ENCODE measurements at regions not wholly inside any gene's neighbourhood (a gene's known extent, or its start where the extent isn't known, plus 50 kb on each side); places are given as distances from the start of the nearest gene placed in this dataset.
"Not testable (repeated sequence)": the region's sequence is repeated elsewhere in the genome, so short reads cannot be mapped to it uniquely, and the experiment has no call there.

DNA sequence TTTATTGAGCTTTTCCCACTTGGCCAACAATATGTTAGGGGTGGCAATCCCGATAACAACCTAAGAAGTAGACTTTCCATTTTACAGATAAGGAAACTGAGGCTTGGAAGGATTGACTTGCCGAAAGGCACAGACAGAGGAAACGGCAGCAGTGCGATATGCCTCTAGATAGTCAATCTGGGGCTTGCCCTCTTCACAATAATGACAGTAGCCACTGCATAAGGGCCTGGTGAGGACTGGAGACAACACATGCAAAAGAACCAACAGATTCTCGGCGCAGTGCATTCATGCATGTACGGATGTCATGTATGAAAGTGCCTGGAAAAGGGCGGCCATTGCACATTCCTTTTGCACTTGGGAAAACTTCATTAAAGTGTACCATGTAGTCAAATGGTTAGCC, 811.2 kb downstream of the RNF144A start:
- DNase-seq: no peak

DNA sequence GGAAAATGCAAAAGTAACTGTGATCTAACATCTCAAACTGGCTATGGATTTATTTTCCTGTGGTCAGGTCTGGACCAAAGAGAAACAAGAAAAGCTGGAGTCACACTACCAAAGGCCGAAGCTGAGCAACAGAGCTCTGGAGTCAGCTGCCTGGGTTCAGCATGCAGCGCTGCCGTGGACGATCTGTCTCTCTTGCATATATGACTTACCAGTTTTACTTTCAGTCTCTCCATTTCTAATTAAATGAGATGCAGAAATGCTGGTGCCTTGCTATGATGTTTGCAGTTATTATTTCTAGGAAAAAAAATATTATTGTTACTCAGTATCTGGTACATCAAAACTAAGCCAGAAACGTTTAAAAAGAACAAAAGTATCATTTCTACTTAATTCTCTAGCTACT, 813.2 kb downstream of the RNF144A start:
- no peak for DNase-seq

DNA sequence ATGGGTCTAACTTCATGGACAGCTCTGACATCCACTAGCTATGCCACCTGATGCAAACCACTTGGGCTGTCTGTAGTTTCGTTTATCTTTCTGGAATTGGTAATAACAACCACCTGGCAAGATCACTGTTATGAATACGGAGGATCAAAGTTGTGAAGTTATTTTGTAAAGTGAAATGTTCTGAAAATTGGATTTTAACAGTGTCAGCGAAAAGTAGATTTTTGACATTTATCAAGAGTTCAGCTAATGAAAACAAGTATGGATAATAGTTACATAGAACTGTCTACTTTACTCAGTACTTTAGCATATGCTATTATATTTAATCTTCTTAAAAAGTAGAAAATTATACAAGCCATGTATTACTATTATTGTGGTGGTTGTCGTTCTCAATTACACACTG, 813.8 kb downstream of the RNF144A start:
- no peak for DNase-seq

DNA sequence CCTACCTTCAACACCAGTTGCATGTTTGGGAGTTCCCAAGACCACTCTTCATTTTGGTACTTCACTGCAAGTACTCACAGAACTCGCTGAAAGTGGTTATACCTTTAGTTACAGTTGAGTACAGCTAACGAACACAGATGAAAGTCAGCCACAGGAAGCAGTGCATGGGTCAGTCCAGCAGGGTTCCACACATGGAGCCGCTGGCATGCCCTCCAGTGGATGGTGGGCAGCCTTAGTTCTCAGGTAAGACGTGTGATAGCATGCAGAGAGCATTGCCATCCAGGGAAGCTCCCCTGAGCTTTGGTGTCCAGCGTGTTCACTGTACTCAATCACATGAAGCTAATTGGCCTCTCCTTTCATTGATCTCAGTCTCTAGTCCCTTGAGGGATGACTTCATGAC, 815.3 kb downstream of the RNF144A start:
- no peak for DNase-seq

DNA sequence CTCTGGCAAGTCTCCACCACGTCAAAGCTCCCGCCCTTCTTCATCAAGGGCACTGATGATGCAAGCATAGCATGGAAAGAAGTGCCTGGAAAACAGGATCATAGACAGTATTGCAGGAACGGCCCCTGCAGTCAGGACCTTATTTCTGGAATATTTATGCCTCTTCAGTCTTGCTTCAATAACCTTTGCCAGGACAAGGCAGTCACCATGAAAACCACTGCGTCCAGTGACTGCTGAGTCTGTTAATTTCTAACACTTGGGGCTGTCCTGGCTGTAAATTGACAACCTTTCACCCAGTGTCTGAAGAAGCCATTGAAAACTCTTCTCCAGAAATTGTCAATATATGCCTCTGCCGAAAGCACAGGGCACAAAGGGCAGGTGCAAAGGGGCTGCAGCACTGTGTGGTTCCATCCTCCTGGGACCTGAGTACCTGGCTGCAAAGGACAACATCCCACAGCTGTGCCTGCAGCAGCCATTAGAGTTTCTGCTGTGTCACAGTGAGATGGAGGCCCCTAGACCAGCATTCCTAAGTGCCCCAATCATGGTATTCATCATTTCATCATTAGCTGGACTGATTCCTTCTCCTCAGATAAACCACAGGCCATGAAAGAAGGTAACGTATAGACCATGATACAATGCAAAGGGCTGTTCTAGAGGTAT, 819.6 kb downstream of the RNF144A start:
- DNase-seq: no peak

DNA sequence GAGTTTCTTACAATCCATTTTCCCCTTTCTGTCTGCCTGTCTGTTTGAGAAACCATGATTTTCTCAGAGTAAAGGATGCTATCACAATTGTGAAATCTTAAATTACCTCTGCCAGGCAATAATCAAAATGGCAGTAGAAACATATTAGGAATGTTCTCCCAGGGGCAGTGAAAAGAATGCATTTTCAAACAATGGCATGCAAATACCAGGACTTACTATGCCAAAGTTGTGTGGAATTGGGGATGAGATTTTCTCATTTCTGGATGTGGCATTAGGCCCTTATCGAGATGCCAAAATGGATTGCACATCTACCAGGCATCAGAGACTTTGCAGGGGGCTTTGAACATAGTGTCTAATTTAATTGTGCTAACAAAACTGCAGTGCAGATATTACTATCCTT, 821.4 kb downstream of the RNF144A start:
- DNase-seq: no peak

DNA sequence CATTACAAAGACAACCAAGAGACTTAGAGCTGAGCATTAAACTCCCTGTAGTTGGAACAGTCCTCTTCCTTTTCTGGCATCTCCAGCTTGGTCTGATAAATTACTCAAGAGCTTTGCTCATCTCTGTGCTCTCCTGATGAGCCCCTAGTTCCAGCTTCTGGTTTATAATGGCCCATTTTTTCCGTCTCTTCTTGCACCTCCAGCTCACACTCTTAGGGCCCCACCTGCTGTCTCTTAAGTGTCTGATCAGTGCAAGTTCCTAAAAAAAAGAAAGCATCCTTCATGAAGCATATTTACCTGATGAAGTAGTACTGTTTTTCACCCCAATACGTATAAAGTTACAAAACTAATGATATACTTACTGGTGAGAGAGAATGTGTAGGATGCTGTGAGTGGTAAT, 822.9 kb downstream of the RNF144A start:
- DNase-seq: no peak

DNA sequence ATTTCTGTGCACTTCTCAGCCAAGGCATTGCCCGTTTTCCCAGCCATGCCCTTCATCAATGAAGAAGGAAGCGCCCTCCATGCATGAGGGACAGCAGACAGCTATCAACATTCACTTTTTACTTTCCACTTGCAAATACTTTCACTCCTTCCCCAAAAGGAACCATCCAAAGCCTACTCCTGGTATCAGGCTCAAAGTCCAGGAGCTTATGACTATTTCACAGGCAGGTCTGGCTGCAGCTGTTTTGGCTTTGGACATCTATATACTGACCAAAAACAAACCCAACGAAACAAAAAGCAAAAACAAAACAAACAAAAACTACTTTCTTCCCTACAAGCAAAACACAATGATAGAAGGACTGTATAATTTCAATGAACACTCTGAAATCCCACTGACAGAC, 825.1 kb downstream of the RNF144A start:
- no peak for DNase-seq

DNA sequence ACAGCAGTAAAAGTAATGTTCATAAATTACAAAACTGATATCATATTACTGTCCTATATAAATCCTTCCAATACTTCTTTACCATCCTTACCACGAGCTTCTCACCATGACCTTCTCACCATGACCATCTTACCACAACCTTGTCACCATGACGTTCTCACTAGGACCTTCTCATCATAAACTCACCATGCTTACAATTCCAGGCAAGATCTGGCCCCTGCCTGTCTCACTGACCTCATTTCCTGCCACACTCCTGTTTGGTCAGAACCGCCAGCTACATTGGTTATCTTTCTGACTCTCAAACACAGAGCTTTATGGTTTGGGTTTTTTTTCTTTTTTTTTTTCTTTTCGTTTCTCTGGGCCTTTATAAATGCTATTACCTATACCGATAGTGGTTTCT, 827.6 kb downstream of the RNF144A start:
- DNase-seq: no peak

DNA sequence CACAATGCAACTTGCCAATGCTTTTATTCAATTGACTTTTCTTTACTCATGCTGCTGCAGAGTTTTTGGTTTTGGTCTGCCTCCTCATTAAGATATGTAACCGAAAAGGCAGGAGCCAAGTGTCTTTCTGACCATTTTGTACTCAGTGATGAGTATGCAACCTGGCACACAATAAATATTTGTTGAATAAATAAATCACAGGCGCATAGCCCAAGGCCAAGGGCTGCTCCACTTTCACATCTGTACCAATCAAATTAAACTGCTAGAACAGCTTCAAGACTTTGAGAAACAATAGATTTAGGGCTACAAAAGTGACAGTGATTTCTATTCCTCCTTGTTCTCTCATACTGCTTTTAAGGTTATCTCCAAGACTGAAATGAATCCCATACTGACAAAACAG, 828.2 kb downstream of the RNF144A start:
- no peak for DNase-seq

DNA sequence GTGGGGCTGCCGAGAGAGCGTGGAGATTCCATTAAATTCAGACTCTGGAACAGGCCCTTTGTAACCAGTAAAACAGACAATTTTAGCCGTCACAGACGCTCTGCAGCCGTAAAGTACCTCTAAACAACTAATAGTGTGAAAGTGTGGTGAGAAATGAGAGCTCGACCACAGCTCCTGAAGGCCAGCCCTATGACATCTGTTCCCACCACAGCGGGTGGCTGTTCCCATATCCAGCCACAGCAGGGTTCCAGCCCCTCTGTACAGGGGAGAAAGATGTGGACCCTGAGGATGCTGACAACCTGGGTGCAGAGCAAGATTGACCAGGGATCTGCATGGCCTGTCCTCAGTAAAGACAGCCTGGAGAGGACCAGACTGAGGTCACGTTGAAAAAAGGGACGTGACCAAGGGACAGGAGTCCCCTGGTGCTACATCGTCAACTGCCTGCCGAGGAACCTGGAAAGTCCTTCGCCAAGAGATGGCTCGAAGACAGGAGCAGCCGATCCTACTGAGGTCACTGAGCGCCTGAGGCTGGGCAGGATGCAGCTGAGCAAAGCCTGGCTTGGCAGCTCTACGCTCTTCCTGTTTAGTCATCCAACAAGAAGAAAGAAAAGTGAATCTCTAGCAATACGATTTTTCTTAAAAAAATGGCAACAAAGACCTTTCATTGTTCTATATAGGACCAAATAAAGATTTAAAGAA, 831.7 kb downstream of the RNF144A start:
- peak; percentile 9 for DNase-seq

DNA sequence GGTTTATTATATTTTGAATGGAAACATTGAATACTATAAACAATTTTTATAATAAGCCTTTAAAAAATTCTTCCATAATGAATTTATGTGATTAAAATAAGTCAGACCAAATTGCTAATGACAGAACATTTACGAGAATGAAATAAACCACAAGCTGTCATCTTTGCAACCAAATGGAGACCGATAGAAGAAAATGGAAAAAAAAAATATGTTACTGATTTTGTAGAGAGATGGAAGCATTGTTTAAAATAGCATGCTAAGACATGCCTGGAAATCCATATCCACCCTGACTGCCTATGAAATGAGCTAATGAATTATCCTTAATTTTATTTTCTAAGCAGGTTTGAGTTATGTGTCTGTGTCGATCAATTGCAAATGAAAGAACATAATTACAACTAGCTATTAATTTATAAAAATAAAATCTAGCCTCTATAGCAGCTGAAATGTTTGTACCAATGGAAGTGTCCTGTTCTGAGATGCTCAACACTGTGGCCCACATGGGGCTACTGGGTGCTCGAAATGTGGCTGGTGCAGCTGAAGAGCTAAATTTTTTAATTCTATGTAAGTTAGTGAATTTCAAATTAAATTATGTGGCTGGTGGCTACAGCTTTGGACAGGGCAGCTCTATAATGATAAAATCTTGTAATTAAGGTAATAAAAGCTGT, 832.8 kb downstream of the RNF144A start:
- no peak for DNase-seq

DNA sequence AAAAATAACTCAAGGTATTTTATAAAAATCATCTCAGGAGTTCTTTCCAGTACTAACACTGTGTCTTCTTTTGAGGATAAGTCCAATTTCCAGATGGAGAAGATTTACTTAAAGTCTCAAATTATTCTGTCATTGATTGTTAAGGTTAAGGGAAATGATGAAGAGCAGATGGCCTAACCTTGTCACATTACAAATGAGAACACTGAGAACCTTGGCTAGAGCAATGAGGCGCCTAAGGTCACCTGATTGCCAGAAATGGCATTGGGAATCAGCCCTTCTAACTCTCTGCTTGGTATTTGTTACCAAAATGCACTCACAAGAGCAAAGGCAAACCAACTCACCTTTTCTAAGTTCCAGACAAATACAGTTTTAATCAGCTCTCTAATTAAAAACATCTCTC, 835.1 kb downstream of the RNF144A start:
- no peak for DNase-seq

DNA sequence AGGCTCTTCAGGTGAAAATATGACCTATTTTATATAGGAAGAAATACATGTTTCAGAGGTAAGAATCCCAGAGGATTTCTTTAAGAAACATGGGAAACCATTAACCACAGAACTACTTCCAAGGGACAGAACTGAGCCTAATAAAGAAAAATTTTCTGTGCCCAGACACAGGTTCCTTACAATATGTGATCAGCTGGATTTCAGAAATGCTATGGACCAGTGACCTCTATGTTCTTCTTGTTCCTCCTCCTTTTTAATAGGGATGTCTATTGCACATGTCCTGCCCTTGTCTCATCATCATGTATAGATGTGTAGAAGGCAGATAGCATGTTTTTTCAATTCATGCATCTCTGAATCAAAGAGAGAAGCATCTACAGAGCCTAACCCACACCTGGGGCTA, 836.6 kb downstream of the RNF144A start:
- no peak for DNase-seq

DNA sequence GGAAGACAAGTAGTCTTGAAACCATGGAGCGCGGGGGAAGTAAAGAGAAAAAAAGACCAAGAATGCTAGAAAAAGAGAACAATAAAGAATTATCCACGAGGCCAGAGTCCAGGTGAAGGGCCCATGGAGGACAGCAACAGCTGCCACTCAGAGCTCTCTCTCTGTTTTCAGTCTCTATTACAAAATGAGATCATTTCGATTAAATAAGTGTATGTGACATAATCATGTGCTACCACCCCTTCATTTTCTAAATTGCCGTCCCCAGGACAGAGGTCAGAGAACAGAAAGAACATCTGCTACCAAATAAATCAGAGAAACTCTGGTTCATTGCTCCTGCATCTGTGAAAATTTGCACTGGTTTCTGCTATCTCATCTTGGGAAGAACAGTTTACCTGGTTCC, 838.7 kb downstream of the RNF144A start:
- no peak for DNase-seq

DNA sequence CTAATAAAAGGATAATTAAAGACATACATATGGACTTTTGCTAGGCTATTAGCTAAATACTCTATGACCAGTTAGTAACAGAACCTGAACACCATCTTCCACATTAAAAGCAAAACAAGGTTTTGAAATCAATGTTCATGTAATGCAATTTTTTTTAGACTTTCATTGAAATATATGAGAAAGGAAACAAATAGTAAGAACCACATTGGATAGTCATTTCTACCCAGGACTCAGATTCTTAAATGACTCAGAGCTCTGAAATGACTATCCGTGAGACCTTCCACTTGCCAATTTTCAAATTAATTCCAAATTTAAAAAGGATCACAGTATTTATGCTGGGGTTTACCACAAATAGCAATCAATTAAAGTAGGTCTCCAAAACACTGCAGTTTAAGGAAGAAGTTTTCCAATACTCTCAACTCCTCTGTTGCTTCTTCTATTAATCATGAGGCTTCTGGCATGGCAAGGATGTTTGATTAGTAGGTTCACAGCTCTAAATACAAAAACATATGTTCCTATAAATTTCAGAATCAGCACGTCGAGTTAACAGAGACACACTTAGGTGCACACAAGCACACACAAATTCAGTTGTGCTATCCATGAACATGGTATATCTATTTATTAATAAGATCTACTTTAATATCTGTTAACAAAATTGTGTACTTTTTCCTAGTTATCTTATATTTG, 841.0 kb downstream of the RNF144A start:
- DNase-seq: no peak

DNA sequence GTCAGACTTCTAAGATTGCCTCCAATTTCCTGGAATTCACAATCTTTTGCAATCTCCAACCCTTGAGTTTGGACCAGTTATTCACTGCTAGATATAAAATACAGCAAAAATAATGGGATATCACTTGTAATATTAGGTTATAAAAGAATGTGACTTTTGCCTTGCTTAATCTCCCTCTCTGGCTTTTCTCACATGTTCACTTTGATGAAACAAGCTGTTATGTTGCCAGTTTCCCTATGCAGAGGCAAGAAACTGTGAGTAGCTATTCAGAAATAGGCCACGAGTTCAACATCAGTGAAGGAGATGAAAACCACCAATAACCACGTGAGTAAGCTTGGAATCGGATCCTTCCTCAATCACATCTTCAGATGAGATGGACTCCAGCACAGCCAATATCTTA, 842.7 kb downstream of the RNF144A start:
- DNase-seq: no peak

DNA sequence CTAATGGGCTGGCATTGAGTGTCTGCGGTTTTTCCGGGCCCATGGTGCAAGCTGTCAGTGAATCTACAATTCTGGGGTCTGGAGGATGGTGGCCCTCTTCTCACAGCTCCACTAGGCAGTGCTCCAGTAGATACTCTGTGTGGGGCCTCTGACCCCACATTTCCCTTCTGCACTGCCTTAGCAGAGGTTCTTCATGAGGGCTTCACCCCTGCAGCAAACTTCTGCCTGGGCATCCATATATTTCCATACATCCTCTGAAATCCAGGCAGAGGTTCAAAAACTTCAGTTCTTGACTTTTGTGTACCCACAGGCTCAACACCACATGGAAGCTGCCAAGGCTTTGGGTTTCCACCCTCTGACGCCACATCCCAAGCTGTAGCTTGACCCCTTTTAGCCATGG, 846.2 kb downstream of the RNF144A start:
- not testable (repeated sequence) for DNase-seq

DNA sequence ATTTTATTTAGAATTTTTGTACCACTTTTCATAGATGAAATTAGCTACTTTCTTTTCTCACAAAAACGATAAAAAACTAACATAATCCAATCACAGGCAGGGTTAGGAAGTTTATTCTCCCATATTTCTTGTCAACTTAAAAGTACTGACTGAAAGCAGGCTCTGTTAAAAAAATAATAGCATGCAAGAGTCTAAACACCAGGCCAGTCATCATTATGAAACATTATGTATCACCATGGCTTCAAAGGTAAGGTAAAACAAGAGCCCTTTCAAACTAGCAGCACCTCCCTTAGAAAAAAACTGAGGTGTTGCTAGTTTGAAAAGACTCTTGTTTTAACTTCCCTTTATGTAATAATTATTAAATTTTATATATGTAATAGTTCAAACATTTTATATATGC, 848.0 kb downstream of the RNF144A start:
- no peak for DNase-seq

DNA sequence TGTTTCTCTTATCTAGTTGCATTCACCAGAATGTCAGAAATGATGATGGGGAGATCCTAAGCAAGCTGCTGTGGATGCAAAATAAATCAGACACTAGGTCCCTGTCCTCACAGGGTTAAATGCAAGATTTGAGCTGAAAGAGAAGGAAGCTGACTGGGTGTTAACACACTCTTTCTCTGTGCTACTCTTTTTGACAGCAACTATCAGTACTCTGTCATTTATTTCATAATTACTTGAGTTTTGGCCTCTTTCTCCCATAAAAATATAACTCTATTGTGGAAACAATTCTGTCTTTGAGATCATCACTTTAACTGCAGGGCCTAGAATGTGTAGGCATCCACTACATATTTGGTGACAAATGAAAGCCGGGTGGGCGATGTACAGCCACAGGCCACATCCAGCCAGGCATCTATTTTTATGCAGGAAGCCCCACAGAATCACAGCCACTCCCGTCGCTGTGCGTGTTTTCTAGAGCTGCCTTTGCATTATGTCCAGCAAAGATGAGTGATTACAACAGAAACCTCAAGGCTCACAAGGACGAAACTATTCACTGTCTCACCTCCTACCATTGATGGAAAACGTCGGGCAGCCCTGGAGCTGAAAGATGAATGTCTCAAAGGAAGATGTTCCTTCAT, 849.0 kb downstream of the RNF144A start:
- DNase-seq: no peak

DNA sequence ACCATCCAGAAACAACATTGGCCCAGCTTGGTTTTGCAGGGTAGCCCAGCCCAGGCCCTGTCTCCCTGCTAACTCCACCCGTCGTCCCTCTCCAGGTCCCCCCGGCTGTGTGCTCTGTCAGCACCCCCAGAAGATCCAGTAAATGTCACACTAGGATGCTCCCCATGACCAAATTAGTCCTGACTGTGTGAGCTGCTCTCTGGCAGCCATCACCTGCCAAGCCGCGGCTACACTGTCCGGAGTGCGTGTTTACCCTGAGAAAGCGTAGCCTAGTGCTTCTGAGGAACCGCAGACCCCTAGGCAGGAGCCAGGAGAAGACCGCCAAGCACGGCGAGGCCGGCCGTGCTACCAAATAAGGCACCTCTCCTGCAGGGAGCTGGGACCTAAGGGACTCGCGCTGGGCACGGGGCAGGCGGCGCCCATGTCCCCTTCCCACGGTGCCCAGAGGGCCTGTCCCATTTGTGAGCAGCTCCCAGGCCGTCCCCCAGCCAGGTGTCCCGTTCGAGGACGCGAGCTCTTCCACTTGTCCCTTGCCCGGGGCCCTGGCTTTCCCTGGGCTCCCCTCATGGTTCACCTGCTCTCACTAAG, 849.9 kb downstream of the RNF144A start:
- no peak for DNase-seq

DNA sequence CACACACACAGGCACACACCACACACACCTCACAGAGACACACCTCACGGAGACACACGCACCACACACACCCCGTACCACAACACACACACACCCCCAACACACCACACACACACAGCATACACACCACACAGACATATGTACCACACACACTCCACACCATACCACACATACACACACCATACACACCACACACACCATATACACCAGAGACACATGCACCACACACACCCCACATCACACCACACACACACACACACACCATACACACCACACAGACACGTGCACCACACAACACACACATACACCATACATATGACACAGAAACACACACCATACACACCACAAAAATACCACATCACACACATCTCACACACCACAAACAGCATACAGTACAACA, 850.7 kb downstream of the RNF144A start:
- DNase-seq: no peak

DNA sequence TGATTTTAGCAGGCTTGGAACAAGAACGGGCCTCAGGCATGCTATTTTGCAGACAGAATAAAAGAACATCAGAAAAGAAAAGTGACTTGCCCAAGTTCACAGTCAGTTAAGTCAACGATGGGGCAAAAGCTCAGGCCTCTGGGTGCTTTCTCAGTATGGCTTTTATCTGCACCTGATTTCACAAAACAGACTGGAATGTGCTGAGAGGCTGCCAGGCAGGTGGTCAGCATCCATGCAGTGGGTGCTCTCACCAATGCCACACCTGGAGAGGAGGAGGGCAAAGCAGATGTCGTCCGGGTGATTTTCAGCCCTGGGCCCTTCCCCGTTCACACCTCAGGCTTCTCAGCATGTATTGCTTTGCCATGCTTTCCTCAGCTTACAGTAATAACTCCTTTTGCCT, 854.6 kb downstream of the RNF144A start:
- DNase-seq: no peak

All from activated gamma-delta T cell (primary cell).